ENCODE measurements at regions not wholly inside any gene's neighbourhood (a gene's known extent, or its start where the extent isn't known, plus 50 kb on each side); places are given as distances from the start of the nearest gene placed in this dataset.

GRCh38 chr2:219997341-219997851 is 370.0 kb downstream of the SLC4A3 start:
- no peaks in the 10 kb centered on the region for H4K20me1 ChIP-seq
- peaks cover 0 to 19% (median 9%) of the 10 kb centered on the region in 10 experiments; a peak in 8 of 20 replicates for H3K4me1 ChIP-seq
- H3K9me3 ChIP-seq (replicated peaks in 1 of 11), result peaks cover 0 to 9% (median 0%) of the 10 kb centered on the region in 11 experiments; a peak in 3 of 22 replicates
- no peaks in the 10 kb centered on the region for H3K36me3 ChIP-seq
- TF ChIP-seq Cebpa-rat (IDR thresholded peaks at IDR 0.05), result no peak
- H3K4me3 ChIP-seq, result no peak overlapping the region
- no peak overlapping the region for H3K9ac ChIP-seq
- H3K27me3 ChIP-seq, result no peaks in the 10 kb centered on the region
- H3K27ac ChIP-seq, result no peak overlapping the region
- no peak overlapping the region for H3K4me2 ChIP-seq

GRCh38 chr2:219998107-219998506 is 370.7 kb downstream of the SLC4A3 start:
- Histone ChIP-seq H3K4me1 (peaks cover 0 to 17% (median 5%) of the 10 kb centered on the region in 10 experiments; a peak in 8 of 20 replicates), H3K4me3 (no peak overlapping the region), H3K27ac (no peak overlapping the region), H3K9me3 (replicated peaks in 1 of 11) (peaks cover 0 to 9% (median 0%) of the 10 kb centered on the region in 11 experiments; a peak in 3 of 22 replicates), H3K4me2 (no peak overlapping the region), H3K9ac (no peak overlapping the region), H3K27me3 (no peaks in the 10 kb centered on the region), H3K36me3 (no peaks in the 10 kb centered on the region), H4K20me1 (no peaks in the 10 kb centered on the region)
- TF ChIP-seq Cebpa-rat (IDR thresholded peaks at IDR 0.05), result no peak

GRCh38 chr2:219998714-219999227 is 371.3 kb downstream of the SLC4A3 start:
- Histone ChIP-seq H4K20me1 (no peaks in the 10 kb centered on the region), H3K4me3 (no peak overlapping the region), H3K4me1 (peaks cover 0 to 10% (median 0%) of the 10 kb centered on the region in 10 experiments; a peak in 4 of 20 replicates), H3K9me3 (replicated peaks in 1 of 11) (peaks cover 0 to 9% (median 0%) of the 10 kb centered on the region in 11 experiments; a peak in 3 of 22 replicates), H3K9ac (no peak overlapping the region), H3K36me3 (no peaks in the 10 kb centered on the region), H3K27ac (no peak overlapping the region), H3K27me3 (no peaks in the 10 kb centered on the region), H3K4me2 (no peak overlapping the region)
- TF ChIP-seq Cebpa-rat (IDR thresholded peaks at IDR 0.05), result no peak

GRCh38 chr2:220000080-220000479 is 372.6 kb downstream of the SLC4A3 start:
- H4K20me1 ChIP-seq, result no peaks in the 10 kb centered on the region
- no peaks in the 10 kb centered on the region for H3K27me3 ChIP-seq
- H3K9ac ChIP-seq, result no peak overlapping the region
- no peaks in the 10 kb centered on the region for H3K36me3 ChIP-seq
- H3K9me3 ChIP-seq (replicated peaks in 1 of 11), result peaks cover 0 to 9% (median 0%) of the 10 kb centered on the region in 11 experiments; a peak in 3 of 22 replicates
- H3K4me2 ChIP-seq, result no peak overlapping the region
- no peak overlapping the region for H3K4me3 ChIP-seq
- no peak for TF ChIP-seq Cebpa-rat (IDR thresholded peaks at IDR 0.05)
- no peak overlapping the region for H3K27ac ChIP-seq
- peaks cover 0 to 7% (median 0%) of the 10 kb centered on the region in 10 experiments; a peak in 1 of 20 replicates for H3K4me1 ChIP-seq

- Histone ChIP-seq H3K27me3 (no peaks in the 10 kb centered on the region), H3K4me2 (no peak overlapping the region), H4K20me1 (no peaks in the 10 kb centered on the region), H3K36me3 (no peaks in the 10 kb centered on the region), H3K9me3 (replicated peaks in 1 of 11) (peaks cover 0 to 9% (median 0%) of the 10 kb centered on the region in 11 experiments; a peak in 3 of 22 replicates), H3K9ac (no peak overlapping the region), H3K4me1 (peaks cover 0 to 7% (median 0%) of the 10 kb centered on the region in 10 experiments; a peak in 1 of 20 replicates), H3K27ac (no peak overlapping the region), H3K4me3 (no peak overlapping the region)
- TF ChIP-seq Cebpa-rat (IDR thresholded peaks at IDR 0.05), result no peak
These were observed 373.2 kb downstream of the SLC4A3 start for GRCh38 chr2:220000586-220000985.

- no peak overlapping the region for H3K27ac ChIP-seq
- TF ChIP-seq Cebpa-rat (IDR thresholded peaks at IDR 0.05), result no peak
- no peaks in the 10 kb centered on the region for H4K20me1 ChIP-seq
- peaks cover 0 to 7% (median 0%) of the 10 kb centered on the region in 10 experiments; a peak in 1 of 20 replicates for H3K4me1 ChIP-seq
- no peaks in the 10 kb centered on the region for H3K27me3 ChIP-seq
- H3K9ac ChIP-seq, result no peak overlapping the region
- H3K36me3 ChIP-seq, result no peaks in the 10 kb centered on the region
- peaks cover 0 to 9% (median 0%) of the 10 kb centered on the region in 11 experiments; a peak in 3 of 22 replicates for H3K9me3 ChIP-seq (replicated peaks in 1 of 11)
- H3K4me2 ChIP-seq, result no peak overlapping the region
- no peak overlapping the region for H3K4me3 ChIP-seq
These were observed 374.3 kb downstream of the SLC4A3 start for GRCh38 chr2:220001751-220002150.

- Histone ChIP-seq H3K4me2 (no peak overlapping the region), H4K20me1 (no peaks in the 10 kb centered on the region), H3K9ac (no peak overlapping the region), H3K27ac (no peak overlapping the region), H3K4me1 (peaks cover 0 to 7% (median 0%) of the 10 kb centered on the region in 10 experiments; a peak in 1 of 20 replicates), H3K27me3 (no peaks in the 10 kb centered on the region), H3K36me3 (no peaks in the 10 kb centered on the region), H3K9me3 (replicated peaks in 1 of 11) (peaks cover 0 to 9% (median 0%) of the 10 kb centered on the region in 11 experiments; a peak in 3 of 22 replicates), H3K4me3 (no peak overlapping the region)
- no peak for TF ChIP-seq Cebpa-rat (IDR thresholded peaks at IDR 0.05)
These were observed 374.8 kb downstream of the SLC4A3 start for GRCh38 chr2:220002251-220002650.

GRCh38 chr2:220002699-220003098 is 375.3 kb downstream of the SLC4A3 start:
- H3K27me3 ChIP-seq, result no peaks in the 10 kb centered on the region
- H3K9ac ChIP-seq, result no peak overlapping the region
- H3K9me3 ChIP-seq (replicated peaks in 1 of 11), result peaks cover 0 to 9% (median 0%) of the 10 kb centered on the region in 11 experiments; a peak in 3 of 22 replicates
- H3K4me1 ChIP-seq, result peaks cover 0 to 7% (median 0%) of the 10 kb centered on the region in 10 experiments; a peak in 1 of 20 replicates
- no peaks in the 10 kb centered on the region for H3K36me3 ChIP-seq
- no peak overlapping the region for H3K4me2 ChIP-seq
- no peak for TF ChIP-seq Cebpa-rat (IDR thresholded peaks at IDR 0.05)
- no peaks in the 10 kb centered on the region for H4K20me1 ChIP-seq
- no peak overlapping the region for H3K4me3 ChIP-seq
- no peak overlapping the region for H3K27ac ChIP-seq

- no peak for TF ChIP-seq Cebpa-rat (IDR thresholded peaks at IDR 0.05)
These were observed 377.9 kb downstream of the SLC4A3 start for GRCh38 chr2:220005362-220005761.

More at GRCh38 chr2:220005362-220005761, 377.9 kb downstream of the SLC4A3 start:
- Histone ChIP-seq H3K27me3 (no peaks in the 10 kb centered on the region), H3K4me2 (no peak overlapping the region), H3K9me3 (replicated peaks in 1 of 11) (peaks cover 0 to 4% (median 0%) of the 10 kb centered on the region in 11 experiments; a peak in 1 of 22 replicates), H3K27ac (no peak overlapping the region), H3K4me1 (peaks cover 0 to 7% (median 0%) of the 10 kb centered on the region in 10 experiments; a peak in 1 of 20 replicates), H3K4me3 (no peak overlapping the region), H3K9ac (no peak overlapping the region), H4K20me1 (no peaks in the 10 kb centered on the region), H3K36me3 (no peaks in the 10 kb centered on the region)
